ENCODE measurements at regions not wholly inside any gene's neighbourhood (a gene's known extent, or its start where the extent isn't known, plus 50 kb on each side); places are given as distances from the start of the nearest gene placed in this dataset.

DNA sequence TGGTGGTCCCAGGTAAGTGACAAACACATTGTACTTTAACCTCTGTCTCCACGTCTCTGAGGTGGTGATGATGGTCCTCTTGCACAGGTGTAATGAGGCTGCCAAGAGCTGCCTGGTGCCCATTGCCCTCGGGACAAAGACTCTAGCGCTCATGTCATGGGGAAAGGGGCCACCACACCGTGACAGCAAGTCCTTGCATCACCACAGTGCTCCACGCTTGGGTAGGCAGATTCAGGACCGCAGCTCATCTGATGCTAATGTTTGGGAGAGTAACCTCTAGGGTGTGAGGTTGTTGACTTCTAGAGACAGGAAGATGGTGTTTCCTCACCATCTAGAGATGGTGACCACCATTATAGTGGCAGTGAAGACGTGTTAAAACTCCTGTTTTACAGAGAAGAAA lies 395.6 kb downstream of the ADRA2A start:
- Mint-ChIP-seq H3K9me3 (no peaks in the 10 kb centered on the region), H3K4me3 (no peak overlapping the region), H3K27ac (no peak overlapping the region), H3K36me3 (no peaks in the 10 kb centered on the region), H3K4me1 (no peaks in the 10 kb centered on the region)
- DNase-seq (ENCODE audit: low spot score in 2 of 2): no peak
- no peak for ATAC-seq

- no peaks in the 10 kb centered on the region for H3K9me3 Mint-ChIP-seq
- H3K4me1 Mint-ChIP-seq: no peaks in the 10 kb centered on the region
- no peaks in the 10 kb centered on the region for H3K36me3 Mint-ChIP-seq
- H3K27ac Mint-ChIP-seq: no peak overlapping the region
- H3K4me3 Mint-ChIP-seq: no peak overlapping the region
- ATAC-seq: peak; percentile 36
- no peak for DNase-seq (ENCODE audit: low spot score in 2 of 2)
Measured at GRCh38 chr10:111473361-111473760, 396.5 kb downstream of the ADRA2A start.

DNA sequence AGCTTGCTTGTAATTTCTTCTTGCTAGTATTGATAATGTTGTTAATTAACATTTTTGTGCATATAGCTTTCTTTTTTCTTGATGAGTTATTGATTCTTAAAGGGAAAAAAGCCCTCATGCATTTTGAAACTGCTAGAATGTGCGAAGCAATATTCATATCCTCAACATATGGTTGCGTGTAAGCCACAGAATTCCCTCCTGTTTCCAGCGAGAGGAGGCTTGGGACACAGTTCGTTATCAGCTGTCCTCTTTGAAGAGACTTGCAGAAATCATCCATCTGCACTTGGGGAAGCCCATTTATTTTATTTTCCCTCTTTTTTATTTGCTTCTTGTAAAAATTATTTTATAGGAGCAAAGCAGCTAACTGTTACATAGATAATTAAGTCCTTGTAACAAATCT lies 398.0 kb downstream of the ADRA2A start:
- Mint-ChIP-seq H3K9me3 (no peaks in the 10 kb centered on the region), H3K4me3 (no peak overlapping the region), H3K27ac (no peak overlapping the region), H3K36me3 (no peaks in the 10 kb centered on the region), H3K4me1 (no peaks in the 10 kb centered on the region)
- DNase-seq (ENCODE audit: low spot score in 2 of 2) (no peak), ATAC-seq (no peak)

GRCh38 chr10:111475720-111476119 lies 398.9 kb downstream of the ADRA2A start:
- H3K36me3 Mint-ChIP-seq: no peaks in the 10 kb centered on the region
- no peak overlapping the region for H3K27ac Mint-ChIP-seq
- H3K4me3 Mint-ChIP-seq: no peak overlapping the region
- no peaks in the 10 kb centered on the region for H3K4me1 Mint-ChIP-seq
- H3K9me3 Mint-ChIP-seq: no peaks in the 10 kb centered on the region
- no peak for DNase-seq (ENCODE audit: low spot score in 2 of 2)
- no peak for ATAC-seq

GRCh38 chr10:111478651-111479050 lies 401.8 kb downstream of the ADRA2A start:
- no peak for DNase-seq (ENCODE audit: low spot score in 2 of 2)
- H3K4me1 Mint-ChIP-seq: no peaks in the 10 kb centered on the region
- H3K9me3 Mint-ChIP-seq: no peaks in the 10 kb centered on the region
- H3K36me3 Mint-ChIP-seq: no peaks in the 10 kb centered on the region
- no peak overlapping the region for H3K4me3 Mint-ChIP-seq
- ATAC-seq: no peak
- H3K27ac Mint-ChIP-seq: no peak overlapping the region

GRCh38 chr10:111479966-111480365 lies 403.1 kb downstream of the ADRA2A start:
- ATAC-seq: no peak
- no peak overlapping the region for H3K27ac Mint-ChIP-seq

GRCh38 chr10:111481261-111481826 lies 404.5 kb downstream of the ADRA2A start:
- ATAC-seq: no peak
- Mint-ChIP-seq H3K4me3 (no peak overlapping the region), H3K4me1 (no peaks in the 10 kb centered on the region), H3K9me3 (no peaks in the 10 kb centered on the region), H3K27ac (no peak overlapping the region), H3K36me3 (no peaks in the 10 kb centered on the region)
- DNase-seq (ENCODE audit: low spot score in 2 of 2): no peak

More at GRCh38 chr10:111479966-111480365, 403.1 kb downstream of the ADRA2A start:
- DNase-seq (ENCODE audit: low spot score in 2 of 2): no peak
- Mint-ChIP-seq H3K4me3 (no peak overlapping the region), H3K9me3 (no peaks in the 10 kb centered on the region), H3K4me1 (no peaks in the 10 kb centered on the region), H3K36me3 (no peaks in the 10 kb centered on the region)

- no peaks in the 10 kb centered on the region for H3K36me3 Mint-ChIP-seq
- no peaks in the 10 kb centered on the region for H3K4me1 Mint-ChIP-seq
- H3K27ac Mint-ChIP-seq: no peak overlapping the region
- ATAC-seq (no peak), DNase-seq (ENCODE audit: low spot score in 2 of 2) (no peak)
- no peak overlapping the region for H3K4me3 Mint-ChIP-seq
- no peaks in the 10 kb centered on the region for H3K9me3 Mint-ChIP-seq
Measured at GRCh38 chr10:111481866-111482265, 405.0 kb downstream of the ADRA2A start.

- H3K9me3 Mint-ChIP-seq: peaks cover 2% of the 10 kb centered on the region
- no peak for ATAC-seq
- no peaks in the 10 kb centered on the region for H3K36me3 Mint-ChIP-seq
- no peak overlapping the region for H3K27ac Mint-ChIP-seq
- no peak for DNase-seq (ENCODE audit: low spot score in 2 of 2)
- no peak overlapping the region for H3K4me3 Mint-ChIP-seq
- no peaks in the 10 kb centered on the region for H3K4me1 Mint-ChIP-seq
Measured at GRCh38 chr10:111482621-111483216, 405.9 kb downstream of the ADRA2A start.

DNA sequence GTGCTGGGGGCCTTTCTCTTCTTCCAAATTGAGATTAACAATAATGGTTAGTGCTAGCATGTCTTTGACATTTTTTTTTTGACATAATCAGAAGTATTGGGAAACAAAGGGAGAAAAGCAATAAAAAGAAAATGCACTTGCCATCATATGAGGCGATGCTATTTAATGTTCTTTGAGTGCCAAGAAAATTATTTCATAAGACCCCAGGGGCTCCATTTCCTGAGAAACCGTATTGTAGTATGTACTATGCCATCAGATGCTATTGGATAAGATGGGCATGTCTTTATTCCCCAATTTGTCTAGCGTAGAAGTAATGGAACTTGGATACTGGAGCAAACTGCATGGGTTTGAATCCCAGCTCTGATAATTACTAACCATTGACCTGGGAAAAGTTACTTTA lies 408.9 kb downstream of the ADRA2A start:
- Mint-ChIP-seq H3K36me3 (no peaks in the 10 kb centered on the region), H3K27ac (no peak overlapping the region), H3K4me3 (no peak overlapping the region), H3K9me3 (peaks cover 12% of the 10 kb centered on the region), H3K4me1 (no peaks in the 10 kb centered on the region)
- no peak for DNase-seq (ENCODE audit: low spot score in 2 of 2)
- ATAC-seq: no peak

- DNase-seq (ENCODE audit: low spot score in 2 of 2): no peak
- ATAC-seq: no peak
- Mint-ChIP-seq H3K27ac (no peak overlapping the region), H3K36me3 (no peaks in the 10 kb centered on the region), H3K4me1 (no peaks in the 10 kb centered on the region), H3K9me3 (peaks cover 17% of the 10 kb centered on the region), H3K4me3 (no peak overlapping the region)
Measured at GRCh38 chr10:111486346-111486745, 409.5 kb downstream of the ADRA2A start.

DNA sequence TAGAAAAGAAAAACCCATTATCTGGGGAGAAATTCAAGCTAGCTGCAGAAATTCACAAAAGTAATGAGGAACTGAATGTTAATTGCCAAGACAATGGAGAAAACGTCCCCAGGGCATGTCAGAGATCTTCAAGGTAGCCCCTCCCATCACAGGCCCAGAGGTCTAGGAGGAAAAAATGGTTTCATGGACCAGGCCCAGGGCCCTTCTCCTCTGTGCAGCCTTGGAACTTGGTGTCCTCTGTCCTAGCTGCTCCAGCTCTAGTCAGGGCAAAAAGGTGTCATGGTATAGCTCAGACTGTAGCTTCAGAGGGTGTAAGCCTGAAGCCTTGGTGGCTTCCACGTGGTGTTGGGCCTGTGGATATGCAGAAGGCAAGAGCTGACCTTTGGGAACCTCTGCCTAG lies 411.8 kb downstream of the ADRA2A start:
- Mint-ChIP-seq H3K9me3 (peaks cover 20% of the 10 kb centered on the region), H3K4me1 (no peaks in the 10 kb centered on the region), H3K36me3 (no peaks in the 10 kb centered on the region), H3K27ac (no peak overlapping the region), H3K4me3 (no peak overlapping the region)
- DNase-seq (ENCODE audit: low spot score in 2 of 2) (no peak), ATAC-seq (no peak)

- H3K9me3 Mint-ChIP-seq: peaks cover 20% of the 10 kb centered on the region
- H3K27ac Mint-ChIP-seq: no peak overlapping the region
- no peaks in the 10 kb centered on the region for H3K36me3 Mint-ChIP-seq
- no peak for DNase-seq (ENCODE audit: low spot score in 2 of 2)
- ATAC-seq: no peak
- no peak overlapping the region for H3K4me3 Mint-ChIP-seq
- H3K4me1 Mint-ChIP-seq: no peaks in the 10 kb centered on the region
Measured at GRCh38 chr10:111491154-111491553, 414.3 kb downstream of the ADRA2A start.

DNA sequence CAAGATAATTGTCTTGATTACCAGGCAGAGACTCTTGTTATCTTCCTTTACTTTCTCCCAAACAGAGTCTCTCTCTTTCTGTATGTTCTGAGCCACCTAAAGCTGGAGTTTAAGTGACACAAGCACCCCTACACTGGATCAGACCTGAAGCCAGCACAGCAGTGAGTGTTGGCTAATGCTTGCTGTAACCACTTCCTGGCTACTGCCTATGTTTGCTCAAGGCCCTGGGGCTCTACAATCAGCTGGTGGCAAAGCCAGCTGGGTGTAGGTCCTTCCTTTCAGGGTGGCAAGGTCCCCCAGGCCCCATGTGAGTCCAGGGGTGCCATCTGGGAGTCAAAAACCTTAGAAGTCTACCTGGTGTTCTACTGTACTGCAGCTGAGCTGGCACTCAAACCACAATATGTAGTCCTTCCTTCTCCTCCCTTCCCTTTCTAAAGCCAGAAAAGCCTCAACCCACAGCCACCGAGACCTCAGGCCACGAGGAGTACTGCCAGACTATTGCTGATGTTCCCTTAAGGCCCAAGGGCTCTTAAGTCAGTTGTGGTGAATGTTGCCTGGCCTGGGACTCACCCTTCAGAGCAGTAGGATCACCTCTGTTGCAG lies 416.3 kb downstream of the ADRA2A start:
- Mint-ChIP-seq H3K4me3 (no peak overlapping the region), H3K36me3 (no peaks in the 10 kb centered on the region), H3K4me1 (no peaks in the 10 kb centered on the region), H3K9me3 (peaks cover 13% of the 10 kb centered on the region), H3K27ac (no peak overlapping the region)
- ATAC-seq (no peak), DNase-seq (ENCODE audit: low spot score in 2 of 2) (no peak)

DNA sequence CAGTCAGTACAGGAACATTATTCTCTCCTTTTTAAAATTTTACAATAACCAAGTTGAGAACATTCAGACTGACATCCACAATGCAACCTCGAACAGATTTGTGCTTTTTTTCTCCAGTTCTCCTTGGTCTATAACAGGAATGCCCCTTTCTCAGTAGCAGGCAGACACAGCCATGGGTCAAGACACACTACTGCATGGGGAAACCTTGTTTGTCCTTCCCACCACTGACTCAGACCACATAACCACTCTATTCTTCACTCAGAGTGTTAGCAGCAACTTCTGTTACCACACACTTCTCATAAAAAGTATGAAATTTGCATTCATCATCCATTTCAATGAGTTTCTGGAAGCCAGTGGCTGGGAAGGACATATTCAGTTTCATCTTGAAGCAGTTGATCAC lies 421.7 kb downstream of the ADRA2A start:
- H3K27ac Mint-ChIP-seq: no peak overlapping the region
- H3K4me3 Mint-ChIP-seq: no peak overlapping the region
- H3K36me3 Mint-ChIP-seq: no peaks in the 10 kb centered on the region
- no peaks in the 10 kb centered on the region for H3K9me3 Mint-ChIP-seq
- ATAC-seq (no peak), DNase-seq (ENCODE audit: low spot score in 2 of 2) (no peak)
- no peaks in the 10 kb centered on the region for H3K4me1 Mint-ChIP-seq

GRCh38 chr10:111504376-111504775 lies 427.5 kb downstream of the ADRA2A start:
- Mint-ChIP-seq H3K36me3 (no peaks in the 10 kb centered on the region), H3K4me3 (no peak overlapping the region), H3K4me1 (no peaks in the 10 kb centered on the region), H3K9me3 (no peaks in the 10 kb centered on the region), H3K27ac (no peak overlapping the region)
- ATAC-seq (no peak), DNase-seq (ENCODE audit: low spot score in 2 of 2) (no peak)
